HL-60/S4 treated with retinoic acid at 250 ng/mL for 4 days and 3 days (cell line): ENCODE measurements at regions not wholly inside any gene's neighbourhood (a gene's known extent, or its start where the extent isn't known, plus 50 kb on each side); places are given as distances from the start of the nearest gene placed in this dataset.

Experiments used
- in situ Hi-C: fragments of 300-500 bp; cut with MboI; formaldehyde crosslinking; loops from 2 replicates; pipeline ENCODE4 v1.7.0; 2022; ENCODE audit warnings: low sequenced_read_pairs

- in situ Hi-C loops, result no loop called here
These were observed 419.7 kb upstream of the BRINP1 start for GRCh38 chr9:119788921-119789320.

GRCh38 chr9:119781886-119782285 is 412.7 kb upstream of the BRINP1 start:
- in situ Hi-C loops, result no loop called here

- in situ Hi-C loops, result no loop called here
These were observed 406.2 kb upstream of the BRINP1 start for GRCh38 chr9:119775410-119775809.

- in situ Hi-C loops, result no loop called here
These were observed 404.6 kb upstream of the BRINP1 start for GRCh38 chr9:119773823-119774222.

GRCh38 chr9:119771341-119771740 is 402.1 kb upstream of the BRINP1 start:
- in situ Hi-C loops, result no loop called here

GRCh38 chr9:119768266-119768665 is 399.0 kb upstream of the BRINP1 start:
- in situ Hi-C loops, result no loop called here

GRCh38 chr9:119765632-119766175 is 396.5 kb upstream of the BRINP1 start:
- in situ Hi-C loops, result no loop called here

GRCh38 chr9:119763260-119763659 is 394.0 kb upstream of the BRINP1 start:
- in situ Hi-C loops, result no loop called here

- in situ Hi-C loops, result no loop called here
These were observed 392.6 kb upstream of the BRINP1 start for GRCh38 chr9:119761812-119762211.

GRCh38 chr9:119758990-119759389 is 389.8 kb upstream of the BRINP1 start:
- in situ Hi-C loops, result no loop called here

GRCh38 chr9:119758241-119758640 is 389.0 kb upstream of the BRINP1 start:
- in situ Hi-C loops, result no loop called here

- in situ Hi-C loops, result no loop called here
These were observed 370.2 kb upstream of the BRINP1 start for GRCh38 chr9:119739476-119739875.

GRCh38 chr9:119736491-119737454 is 367.5 kb upstream of the BRINP1 start:
- in situ Hi-C loops, result no loop called here

- in situ Hi-C loops, result no loop called here
These were observed 358.8 kb upstream of the BRINP1 start for GRCh38 chr9:119727988-119728387.

GRCh38 chr9:119726035-119726434 is 356.8 kb upstream of the BRINP1 start:
- in situ Hi-C loops, result no loop called here

GRCh38 chr9:119722384-119722783 is 353.1 kb upstream of the BRINP1 start:
- in situ Hi-C loops, result no loop called here

GRCh38 chr9:119712325-119712724 is 343.1 kb upstream of the BRINP1 start:
- in situ Hi-C loops, result no loop called here

- in situ Hi-C loops, result no loop called here
These were observed 340.2 kb upstream of the BRINP1 start for GRCh38 chr9:119709431-119709830.

- in situ Hi-C loops, result no loop called here
These were observed 338.1 kb upstream of the BRINP1 start for GRCh38 chr9:119707228-119707845.

GRCh38 chr9:119701651-119702050 is 332.4 kb upstream of the BRINP1 start:
- in situ Hi-C loops, result no loop called here

- in situ Hi-C loops, result no loop called here
These were observed 329.3 kb upstream of the BRINP1 start for GRCh38 chr9:119698535-119698934.

GRCh38 chr9:119697996-119698395 is 328.8 kb upstream of the BRINP1 start:
- in situ Hi-C loops, result no loop called here
